Suprapubic skin (tissue), 3 donors: ENCODE measurements at regions not wholly inside any gene's neighbourhood (a gene's known extent, or its start where the extent isn't known, plus 50 kb on each side); places are given as distances from the start of the nearest gene placed in this dataset.

ENCODE experiments used
- EP300 ChIP-seq: sonication (generic); formaldehyde crosslinking; IDR thresholded peaks from one replicate; pipeline ENCODE4 v1.6.1; 2017; ENCODE audit warnings: antibody characterized with exemption
- POLR2A ChIP-seq, 2 donors: fragments of 450-650 bp; IDR thresholded peaks; one replicate each; pipeline ENCODE4 v1.6.1; 2017; ENCODE audit warnings: antibody characterized with exemption in 2 of 2, mild to moderate bottlenecking in 2 of 2, moderate library complexity in 2 of 2
- TF ChIP-seq, protein P1 (sequence below), 2 donors: fragments of 200-600 bp in 1 of 2; fragments of 450-650 bp in 1 of 2; sonication (generic) in 1 of 2; IDR thresholded peaks; one replicate each; pipeline ENCODE4 v1.5.1; 2016 to 2019; ENCODE audit warnings: antibody characterized with exemption in 2 of 2, mild to moderate bottlenecking in 1 of 2, moderate library complexity in 1 of 2

DNA sequence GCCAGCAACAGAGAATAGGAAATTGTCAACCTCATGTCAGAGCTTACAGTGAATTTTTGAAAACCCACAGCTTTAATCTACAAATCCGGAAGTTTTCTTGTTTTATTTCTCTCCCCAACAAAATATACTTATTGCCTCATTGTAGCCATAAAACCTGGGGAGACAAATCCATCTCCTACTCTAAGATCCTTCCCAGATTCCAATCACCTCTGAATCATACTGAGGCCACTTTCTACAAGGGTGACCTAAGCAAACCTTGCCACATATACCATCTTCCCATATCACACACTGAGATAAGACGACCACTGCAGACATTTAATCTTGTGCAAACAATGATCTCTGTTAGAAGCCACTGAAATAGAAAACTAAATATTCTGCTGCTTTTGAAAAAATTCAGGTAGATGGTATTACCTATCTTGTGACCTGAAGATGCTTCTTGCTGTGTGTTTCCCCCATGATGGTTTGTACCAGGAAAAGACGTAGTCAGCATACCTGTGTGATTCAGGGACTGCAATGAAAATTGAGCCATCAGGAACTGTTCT, 171.5 kb upstream of the DUSP10 start:
- TF ChIP-seq EP300: no peak
- TF ChIP-seq, protein P1, sequence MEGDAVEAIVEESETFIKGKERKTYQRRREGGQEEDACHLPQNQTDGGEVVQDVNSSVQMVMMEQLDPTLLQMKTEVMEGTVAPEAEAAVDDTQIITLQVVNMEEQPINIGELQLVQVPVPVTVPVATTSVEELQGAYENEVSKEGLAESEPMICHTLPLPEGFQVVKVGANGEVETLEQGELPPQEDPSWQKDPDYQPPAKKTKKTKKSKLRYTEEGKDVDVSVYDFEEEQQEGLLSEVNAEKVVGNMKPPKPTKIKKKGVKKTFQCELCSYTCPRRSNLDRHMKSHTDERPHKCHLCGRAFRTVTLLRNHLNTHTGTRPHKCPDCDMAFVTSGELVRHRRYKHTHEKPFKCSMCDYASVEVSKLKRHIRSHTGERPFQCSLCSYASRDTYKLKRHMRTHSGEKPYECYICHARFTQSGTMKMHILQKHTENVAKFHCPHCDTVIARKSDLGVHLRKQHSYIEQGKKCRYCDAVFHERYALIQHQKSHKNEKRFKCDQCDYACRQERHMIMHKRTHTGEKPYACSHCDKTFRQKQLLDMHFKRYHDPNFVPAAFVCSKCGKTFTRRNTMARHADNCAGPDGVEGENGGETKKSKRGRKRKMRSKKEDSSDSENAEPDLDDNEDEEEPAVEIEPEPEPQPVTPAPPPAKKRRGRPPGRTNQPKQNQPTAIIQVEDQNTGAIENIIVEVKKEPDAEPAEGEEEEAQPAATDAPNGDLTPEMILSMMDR (IDR thresholded peaks at IDR 0.05): no peak
- TF ChIP-seq POLR2A (IDR thresholded peaks at IDR 0.05): no peak
